ENCODE measurements at regions not wholly inside any gene's neighbourhood (a gene's known extent, or its start where the extent isn't known, plus 50 kb on each side); places are given as distances from the start of the nearest gene placed in this dataset.

- no peak overlapping the region for H3K9ac ChIP-seq (ENCODE audit: insufficient read depth in 1 of 2, low read depth in 2 of 2, low read length in 2 of 2)
- intact Hi-C loops (cut with micrococcal nuclease), result no loop called here
- no peak overlapping the region for H3K4me3 ChIP-seq
- no peak overlapping the region for H3K4me2 ChIP-seq (ENCODE audit: insufficient read depth, low read length)
- H3K27ac ChIP-seq (ENCODE audit: extremely low read depth, low read depth, low read length), result no peak overlapping the region
- H3K9me1 ChIP-seq (ENCODE audit: control insufficient read depth, insufficient read depth, low read length), result no peaks in the 10 kb centered on the region
- FAIRE-seq, result no peak
- no peaks in the 10 kb centered on the region for H3K4me1 ChIP-seq (replicated peaks in 1 of 2; ENCODE audit: control insufficient read depth in 2 of 2, insufficient read depth in 2 of 2, low read length in 2 of 2)
- CTCF ChIA-PET (ENCODE audit: low intra/inter-chr PET ratio), result no interaction called here
- H4K20me1 ChIP-seq (replicated peaks; ENCODE audit: control insufficient read depth, insufficient read depth, low read length), result no peaks in the 10 kb centered on the region
- POLR2A ChIA-PET, result no interaction called here
- no peaks in the 10 kb centered on the region for H3K36me3 ChIP-seq (ENCODE audit: control insufficient read depth, insufficient read depth, low read length)
- no peak for DNase-seq (ENCODE audit: extremely low read depth in 1 of 4, low spot score in 3 of 4)
- BruUV-seq (replicated peaks), result no TSS peak
- no peaks in the 10 kb centered on the region for H3K79me2 ChIP-seq (ENCODE audit: control insufficient read depth, insufficient read depth, low read length)
- 0% methylated on average over 4 of the region's 4 CpGs for WGBS (ENCODE audit: insufficient coverage, low coverage, missing lambda C conversion rate)
- no peak overlapping the region for H2AFZ ChIP-seq (ENCODE audit: low read depth, low read length)
- in situ Hi-C loops (cut with MboI), result no loop called here
- no peak for ATAC-seq
- TF ChIP-seq HES1 (IDR thresholded peaks at IDR 0.05; ENCODE audit: low read depth) (no peak), ZFX (CRISPR knock-in tag; IDR thresholded peaks at IDR 0.05) (no peak), ZNF232 (CRISPR knock-in tag; IDR thresholded peaks at IDR 0.05) (no peak), MXD1 (CRISPR knock-in tag; IDR thresholded peaks at IDR 0.05; ENCODE audit: borderline replicate concordance, poor library complexity, severe bottlenecking) (no peak), JUN (IDR thresholded peaks at IDR 0.05; ENCODE audit: borderline replicate concordance, low read depth, low read length) (no peak), JUN (CRISPR knock-in tag; IDR thresholded peaks at IDR 0.05; ENCODE audit: borderline replicate concordance) (no peak), PATZ1 (CRISPR knock-in tag; IDR thresholded peaks at IDR 0.05; ENCODE audit: borderline replicate concordance) (no peak), MCM5 (IDR thresholded peaks at IDR 0.05; ENCODE audit: low read depth) (no peak), ZNF655 (CRISPR knock-in tag; IDR thresholded peaks at IDR 0.05) (no peak), E4F1 (CRISPR knock-in tag; IDR thresholded peaks at IDR 0.05; ENCODE audit: borderline replicate concordance) (no peak), L3MBTL2 (IDR thresholded peaks at IDR 0.05) (no peak), SRSF3 (IDR thresholded peaks at IDR 0.05; ENCODE audit: insufficient read depth, low read length) (no peak), CBX3 (IDR thresholded peaks at IDR 0.05; ENCODE audit: borderline replicate concordance in 1 of 2, low read length in 2 of 2) (no peak)
- H3K27me3 ChIP-seq (ENCODE audit: control insufficient read depth in 2 of 2, insufficient read depth in 2 of 2, low read length in 2 of 2), result no peaks in the 10 kb centered on the region
- no peaks in the 10 kb centered on the region for H3K9me3 ChIP-seq (replicated peaks; ENCODE audit: control insufficient read depth, insufficient read depth, low read depth, low read length)
Measured at GRCh38 chr3:80537680-80538079, 769.9 kb upstream of the ROBO1 start.

Data from K562 (cell line).